Lower lobe of right lung (tissue), 2 donors: ENCODE measurements at regions not wholly inside any gene's neighbourhood (a gene's known extent, or its start where the extent isn't known, plus 50 kb on each side); places are given as distances from the start of the nearest gene placed in this dataset.
A peak's percentile ranks its signal among the peaks of the same experiment; 100 is the strongest.

Experiments used
- ATAC-seq, 2 donors: fragments of 200-7000 bp; cut with Tn5 transposase; one replicate each; pipeline ENCODE4 v1.9.1; 2020 to 2022; ENCODE audit warnings: mild to moderate bottlenecking in 2 of 2, moderate library complexity in 2 of 2
- DNase-seq: peaks from one replicate; pipeline ENCODE4 v3.0.0-alpha.2; 2020
- H3K27ac ChIP-seq: fragments of 200-600 bp; one replicate; pipeline ENCODE4 v1.8.0; 2022
- H3K27me3 ChIP-seq: fragments of 200-600 bp; one replicate; pipeline ENCODE4 v1.8.0; 2022; ENCODE audit warnings: low read depth
- H3K36me3 ChIP-seq: fragments of 200-600 bp; one replicate; pipeline ENCODE4 v1.8.0; 2022; ENCODE audit warnings: mild to moderate bottlenecking
- H3K4me1 ChIP-seq: fragments of 200-600 bp; one replicate; pipeline ENCODE4 v1.8.0; 2022
- H3K4me3 ChIP-seq: fragments of 200-600 bp; one replicate; pipeline ENCODE4 v1.8.0; 2022; ENCODE audit warnings: mild to moderate bottlenecking
- H3K9me3 ChIP-seq: fragments of 200-600 bp; one replicate; pipeline ENCODE4 v1.8.0; 2022
- intact Hi-C: fragments of 100-400 bp; cut with DNase I; formaldehyde crosslinking; loops from one replicate; pipeline ENCODE4 v1.11.0; 2022
- TF ChIP-seq, protein P1 (sequence below): fragments of 200-600 bp; IDR thresholded peaks from one replicate; pipeline ENCODE4 v1.8.0; 2022; ENCODE audit warnings: antibody characterized with exemption, mild to moderate bottlenecking
- donor health status: DM: no; HTN: yes; CAD: no; lungs with severe emphysema.

GRCh38 chr3:193826159-193826795 is 233.3 kb downstream of the OPA1 start:
- Histone ChIP-seq H3K9me3 (no peaks in the 10 kb centered on the region), H3K27me3 (no peaks in the 10 kb centered on the region), H3K27ac (no peak overlapping the region), H3K36me3 (no peaks in the 10 kb centered on the region), H3K4me1 (no peaks in the 10 kb centered on the region), H3K4me3 (no peak overlapping the region)
- intact Hi-C loops = no loop called here
- ATAC-seq (peak; percentile 51 to 53), DNase-seq (no peak)
- TF ChIP-seq, protein P1, sequence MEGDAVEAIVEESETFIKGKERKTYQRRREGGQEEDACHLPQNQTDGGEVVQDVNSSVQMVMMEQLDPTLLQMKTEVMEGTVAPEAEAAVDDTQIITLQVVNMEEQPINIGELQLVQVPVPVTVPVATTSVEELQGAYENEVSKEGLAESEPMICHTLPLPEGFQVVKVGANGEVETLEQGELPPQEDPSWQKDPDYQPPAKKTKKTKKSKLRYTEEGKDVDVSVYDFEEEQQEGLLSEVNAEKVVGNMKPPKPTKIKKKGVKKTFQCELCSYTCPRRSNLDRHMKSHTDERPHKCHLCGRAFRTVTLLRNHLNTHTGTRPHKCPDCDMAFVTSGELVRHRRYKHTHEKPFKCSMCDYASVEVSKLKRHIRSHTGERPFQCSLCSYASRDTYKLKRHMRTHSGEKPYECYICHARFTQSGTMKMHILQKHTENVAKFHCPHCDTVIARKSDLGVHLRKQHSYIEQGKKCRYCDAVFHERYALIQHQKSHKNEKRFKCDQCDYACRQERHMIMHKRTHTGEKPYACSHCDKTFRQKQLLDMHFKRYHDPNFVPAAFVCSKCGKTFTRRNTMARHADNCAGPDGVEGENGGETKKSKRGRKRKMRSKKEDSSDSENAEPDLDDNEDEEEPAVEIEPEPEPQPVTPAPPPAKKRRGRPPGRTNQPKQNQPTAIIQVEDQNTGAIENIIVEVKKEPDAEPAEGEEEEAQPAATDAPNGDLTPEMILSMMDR = no peak

- H3K4me1 ChIP-seq = no peaks in the 10 kb centered on the region
- TF ChIP-seq, protein P1 = no peak
- no peaks in the 10 kb centered on the region for H3K27me3 ChIP-seq
- no peak overlapping the region for H3K4me3 ChIP-seq
- ATAC-seq = no peak
- no peak overlapping the region for H3K27ac ChIP-seq
- H3K9me3 ChIP-seq = no peaks in the 10 kb centered on the region
- no peak for DNase-seq
- intact Hi-C loops = no loop called here
- H3K36me3 ChIP-seq = no peaks in the 10 kb centered on the region
These were observed 234.1 kb downstream of the OPA1 start for GRCh38 chr3:193827040-193827669.

DNA sequence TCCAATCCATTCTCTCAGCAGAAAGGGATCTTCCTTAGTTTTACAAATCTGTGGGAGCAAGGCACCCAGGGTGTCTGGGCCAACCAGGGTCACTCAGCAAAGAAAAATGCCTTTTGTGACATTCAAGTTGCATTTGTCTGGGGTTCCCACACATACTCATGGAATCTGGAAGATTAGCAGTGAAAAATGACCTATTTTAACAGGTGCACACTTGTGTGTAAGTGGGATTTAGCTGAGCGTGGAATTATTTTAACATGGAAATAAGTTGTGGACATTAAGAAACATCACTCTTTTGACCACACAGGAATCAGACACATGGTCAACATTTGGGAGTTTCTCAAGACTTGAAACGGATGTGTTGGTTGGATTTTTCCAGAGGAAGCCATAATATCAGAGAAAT is 234.9 kb downstream of the OPA1 start:
- Histone ChIP-seq H3K9me3 (no peaks in the 10 kb centered on the region), H3K27ac (no peak overlapping the region), H3K4me1 (no peaks in the 10 kb centered on the region), H3K36me3 (no peaks in the 10 kb centered on the region), H3K4me3 (no peak overlapping the region), H3K27me3 (no peaks in the 10 kb centered on the region)
- ATAC-seq = no peak
- TF ChIP-seq, protein P1 = no peak
- DNase-seq = no peak
- intact Hi-C loops = no loop called here

- no peak for DNase-seq
- H3K4me1 ChIP-seq = no peaks in the 10 kb centered on the region
These were observed 235.5 kb downstream of the OPA1 start for GRCh38 chr3:193828477-193828876.

GRCh38 chr3:193829781-193830180 is 236.8 kb downstream of the OPA1 start:
- no peak for DNase-seq
- H3K4me3 ChIP-seq = no peak overlapping the region
- peak; percentile 67 to 82 for ATAC-seq

More at GRCh38 chr3:193828477-193828876, 235.5 kb downstream of the OPA1 start:
- Histone ChIP-seq H3K27ac (no peak overlapping the region), H3K27me3 (no peaks in the 10 kb centered on the region), H3K9me3 (no peaks in the 10 kb centered on the region), H3K4me3 (no peak overlapping the region), H3K36me3 (no peaks in the 10 kb centered on the region)
- TF ChIP-seq, protein P1 = no peak
- peak in 1 of 2 donors; percentile 4 for ATAC-seq
- intact Hi-C loops = no loop called here

More at GRCh38 chr3:193829781-193830180, 236.8 kb downstream of the OPA1 start:
- intact Hi-C loops = no loop called here
- no peaks in the 10 kb centered on the region for H3K27me3 ChIP-seq
- no peaks in the 10 kb centered on the region for H3K9me3 ChIP-seq
- H3K4me1 ChIP-seq = no peaks in the 10 kb centered on the region
- H3K36me3 ChIP-seq = no peaks in the 10 kb centered on the region
- no peak overlapping the region for H3K27ac ChIP-seq
- TF ChIP-seq, protein P1 = no peak
